SH-SY5Y (cell line): ENCODE measurements at regions not wholly inside any gene's neighbourhood (a gene's known extent, or its start where the extent isn't known, plus 50 kb on each side); places are given as distances from the start of the nearest gene placed in this dataset.

Experiments used
- GATA2 ChIP-seq: IDR thresholded peaks from 2 replicates; pipeline ENCODE4 v1.6.1; 2011; ENCODE audit warnings: mild to moderate bottlenecking, low read depth, low read length
- GATA3 ChIP-seq: IDR thresholded peaks from 2 replicates; pipeline ENCODE4 v1.6.1; 2011; ENCODE audit warnings: low read depth, mild to moderate bottlenecking, low read length, moderate library complexity

- TF ChIP-seq GATA2 (no peak), GATA3 (no peak)
Measured at GRCh38 chr3:180430896-180431295, 171.1 kb upstream of the TTC14 start.
